ENCODE measurements at regions not wholly inside any gene's neighbourhood (a gene's known extent, or its start where the extent isn't known, plus 50 kb on each side); places are given as distances from the start of the nearest gene placed in this dataset.
"Not testable (repeated sequence)": the region's sequence is repeated elsewhere in the genome, so short reads cannot be mapped to it uniquely, and the experiment has no call there.

GRCh38 chr15:20214101-20214500 lies 327.5 kb downstream of the GOLGA6L6 start:
- WGBS (ENCODE audit: low lambda C conversion rate): 3% methylated on average over 1 of the region's 1 CpG
- H3K4me1 ChIP-seq (ENCODE audit: control insufficient read depth in 1 of 2, insufficient read depth in 2 of 2, low read depth in 1 of 2, low read length in 1 of 2); H3K9me2 ChIP-seq; H3F3A ChIP-seq (replicated peaks; ENCODE audit: insufficient read depth); CTCF ChIA-PET; H4K20me1 ChIP-seq (ENCODE audit: insufficient read depth); H3K36me3 ChIP-seq (replicated peaks in 1 of 2; ENCODE audit: control insufficient read depth in 1 of 2, insufficient read depth in 2 of 2, low read length in 1 of 2); H3K79me2 ChIP-seq (ENCODE audit: insufficient read depth); DNase-seq; H2AFZ ChIP-seq (ENCODE audit: low read depth); H3K4me2 ChIP-seq; H3K9me3 ChIP-seq; H3K9ac ChIP-seq; H3K27ac ChIP-seq (ENCODE audit: low read depth in 2 of 2, low read length in 1 of 2); POLR2A ChIA-PET; H3K4me3 ChIP-seq (ENCODE audit: low read depth in 2 of 2, low read length in 1 of 2): not testable (repeated sequence)
- peaks cover 14% of the 10 kb centered on the region; the same call in 1 of the 2 replicates for H3K27me3 ChIP-seq (ENCODE audit: insufficient read depth)

GRCh38 chr15:20211508-20211907 lies 330.1 kb downstream of the GOLGA6L6 start:
- H3K4me2 ChIP-seq; POLR2A ChIA-PET; H3K79me2 ChIP-seq (ENCODE audit: insufficient read depth): not testable (repeated sequence)

GRCh38 chr15:20209973-20210372 lies 331.6 kb downstream of the GOLGA6L6 start:
- H2AFZ ChIP-seq (ENCODE audit: low read depth); H3K4me2 ChIP-seq; H3K9me2 ChIP-seq; H3K4me3 ChIP-seq (ENCODE audit: low read depth in 2 of 2, low read length in 1 of 2); H3K9ac ChIP-seq; DNase-seq; H3K27me3 ChIP-seq (ENCODE audit: insufficient read depth); H4K20me1 ChIP-seq (ENCODE audit: insufficient read depth); H3F3A ChIP-seq (replicated peaks; ENCODE audit: insufficient read depth); H3K27ac ChIP-seq (ENCODE audit: low read depth in 2 of 2, low read length in 1 of 2); H3K79me2 ChIP-seq (ENCODE audit: insufficient read depth); CTCF ChIA-PET; H3K9me3 ChIP-seq; POLR2A ChIA-PET; H3K4me1 ChIP-seq (ENCODE audit: control insufficient read depth in 1 of 2, insufficient read depth in 2 of 2, low read depth in 1 of 2, low read length in 1 of 2); H3K36me3 ChIP-seq (replicated peaks in 1 of 2; ENCODE audit: control insufficient read depth in 1 of 2, insufficient read depth in 2 of 2, low read length in 1 of 2): not testable (repeated sequence)
- WGBS (ENCODE audit: low lambda C conversion rate): 0% methylated on average over 1 of the region's 1 CpG

More at GRCh38 chr15:20211508-20211907, 330.1 kb downstream of the GOLGA6L6 start:
- H3K27ac ChIP-seq (ENCODE audit: low read depth in 2 of 2, low read length in 1 of 2); H3K9me2 ChIP-seq; H3K9ac ChIP-seq; H4K20me1 ChIP-seq (ENCODE audit: insufficient read depth); CTCF ChIA-PET; DNase-seq; H3K4me1 ChIP-seq (ENCODE audit: control insufficient read depth in 1 of 2, insufficient read depth in 2 of 2, low read depth in 1 of 2, low read length in 1 of 2); H3K9me3 ChIP-seq; H2AFZ ChIP-seq (ENCODE audit: low read depth); H3K27me3 ChIP-seq (ENCODE audit: insufficient read depth); H3K4me3 ChIP-seq (ENCODE audit: low read depth in 2 of 2, low read length in 1 of 2); H3F3A ChIP-seq (replicated peaks; ENCODE audit: insufficient read depth); H3K36me3 ChIP-seq (replicated peaks in 1 of 2; ENCODE audit: control insufficient read depth in 1 of 2, insufficient read depth in 2 of 2, low read length in 1 of 2): not testable (repeated sequence)

- H3K4me1 ChIP-seq (ENCODE audit: control insufficient read depth in 1 of 2, insufficient read depth in 2 of 2, low read depth in 1 of 2, low read length in 1 of 2); DNase-seq; H3K27ac ChIP-seq (ENCODE audit: low read depth in 2 of 2, low read length in 1 of 2); H3K9ac ChIP-seq; H3K27me3 ChIP-seq (ENCODE audit: insufficient read depth); H3K79me2 ChIP-seq (ENCODE audit: insufficient read depth); H3K4me3 ChIP-seq (ENCODE audit: low read depth in 2 of 2, low read length in 1 of 2); H3K9me3 ChIP-seq; H3K4me2 ChIP-seq; H3K36me3 ChIP-seq (replicated peaks in 1 of 2; ENCODE audit: control insufficient read depth in 1 of 2, insufficient read depth in 2 of 2, low read length in 1 of 2); H2AFZ ChIP-seq (ENCODE audit: low read depth); H3F3A ChIP-seq (replicated peaks; ENCODE audit: insufficient read depth); POLR2A ChIA-PET; CTCF ChIA-PET; H4K20me1 ChIP-seq (ENCODE audit: insufficient read depth); H3K9me2 ChIP-seq: not testable (repeated sequence)
- 24% methylated on average over 7 of the region's 7 CpGs for WGBS (ENCODE audit: low lambda C conversion rate)
These were observed 334.0 kb downstream of the GOLGA6L6 start for GRCh38 chr15:20207607-20208006.

- CTCF ChIA-PET; H3F3A ChIP-seq (replicated peaks; ENCODE audit: insufficient read depth); H3K4me1 ChIP-seq (ENCODE audit: control insufficient read depth in 1 of 2, insufficient read depth in 2 of 2, low read depth in 1 of 2, low read length in 1 of 2); H3K9me3 ChIP-seq; H3K27ac ChIP-seq (ENCODE audit: low read depth in 2 of 2, low read length in 1 of 2); H3K36me3 ChIP-seq (replicated peaks in 1 of 2; ENCODE audit: control insufficient read depth in 1 of 2, insufficient read depth in 2 of 2, low read length in 1 of 2); H3K4me3 ChIP-seq (ENCODE audit: low read depth in 2 of 2, low read length in 1 of 2); H3K27me3 ChIP-seq (ENCODE audit: insufficient read depth); POLR2A ChIA-PET; H3K9ac ChIP-seq; H4K20me1 ChIP-seq (ENCODE audit: insufficient read depth); H3K79me2 ChIP-seq (ENCODE audit: insufficient read depth); H3K9me2 ChIP-seq; H3K4me2 ChIP-seq; H2AFZ ChIP-seq (ENCODE audit: low read depth); DNase-seq: not testable (repeated sequence)
- 0% methylated on average over 4 of the region's 4 CpGs for WGBS (ENCODE audit: low lambda C conversion rate)
These were observed 334.4 kb downstream of the GOLGA6L6 start for GRCh38 chr15:20207198-20207597.

GRCh38 chr15:20204177-20204866 lies 337.3 kb downstream of the GOLGA6L6 start:
- H3K36me3 ChIP-seq (replicated peaks in 1 of 2; ENCODE audit: control insufficient read depth in 1 of 2, insufficient read depth in 2 of 2, low read length in 1 of 2); H3K4me1 ChIP-seq (ENCODE audit: control insufficient read depth in 1 of 2, insufficient read depth in 2 of 2, low read depth in 1 of 2, low read length in 1 of 2); H4K20me1 ChIP-seq (ENCODE audit: insufficient read depth); H3K9me2 ChIP-seq; POLR2A ChIA-PET; H3K27me3 ChIP-seq (ENCODE audit: insufficient read depth); H3K27ac ChIP-seq (ENCODE audit: low read depth in 2 of 2, low read length in 1 of 2); H3K4me2 ChIP-seq; CTCF ChIA-PET; DNase-seq; H3K9ac ChIP-seq; H3K79me2 ChIP-seq (ENCODE audit: insufficient read depth); H3K9me3 ChIP-seq; H2AFZ ChIP-seq (ENCODE audit: low read depth); H3F3A ChIP-seq (replicated peaks; ENCODE audit: insufficient read depth); H3K4me3 ChIP-seq (ENCODE audit: low read depth in 2 of 2, low read length in 1 of 2): not testable (repeated sequence)
- 3% methylated on average over 7 of the region's 20 CpGs for WGBS (ENCODE audit: low lambda C conversion rate)
